Smooth muscle cell (in vitro differentiated cells): ENCODE measurements at regions not wholly inside any gene's neighbourhood (a gene's known extent, or its start where the extent isn't known, plus 50 kb on each side); places are given as distances from the start of the nearest gene placed in this dataset.

Experiments used
- DNase-seq: peaks from one replicate; lab custom pipeline; 2025; ENCODE audit not compliant: unreplicated experiment; lab: John Stamatoyannopoulos, UW
- H2AFZ ChIP-seq: fragments of 200-600 bp; sonication (generic); 2 replicates; pipeline ENCODE4 v1.6.0; 2016; ENCODE audit warnings: antibody characterized with exemption, low read depth, mild to moderate bottlenecking
- H3F3A ChIP-seq: fragments of 200-600 bp; sonication (generic); 2 replicates; pipeline ENCODE4 v1.6.0; 2017; ENCODE audit warnings: antibody characterized with exemption, low read depth
- H3K27ac ChIP-seq: fragments of 200-600 bp; sonication (generic); 2 replicates; pipeline ENCODE4 v1.5.1; 2016; ENCODE audit warnings: low read depth, mild to moderate bottlenecking
- H3K27me3 ChIP-seq: fragments of 200-600 bp; sonication (generic); 2 replicates; pipeline ENCODE4 v1.6.1; 2016; ENCODE audit warnings: low read depth, mild to moderate bottlenecking
- H3K36me3 ChIP-seq: fragments of 200-600 bp; sonication (generic); 2 replicates; pipeline ENCODE4 v1.5.1; 2016; ENCODE audit warnings: low read depth
- H3K4me1 ChIP-seq: fragments of 200-600 bp; sonication (generic); 2 replicates; pipeline ENCODE4 v1.5.1; 2016; ENCODE audit warnings: low read depth
- H3K4me2 ChIP-seq: fragments of 200-600 bp; sonication (generic); 2 replicates; pipeline ENCODE4 v1.6.0; 2016; ENCODE audit warnings: mild to moderate bottlenecking
- H3K4me3 ChIP-seq: fragments of 200-600 bp; sonication (generic); 2 replicates; pipeline ENCODE4 v1.5.1; 2016; ENCODE audit warnings: mild to moderate bottlenecking
- H3K79me2 ChIP-seq: fragments of 200-600 bp; sonication (generic); 2 replicates; pipeline ENCODE4 v1.6.0; 2016; ENCODE audit warnings: low read depth, mild to moderate bottlenecking
- H3K9ac ChIP-seq: fragments of 200-600 bp; sonication (generic); 2 replicates; pipeline ENCODE4 v1.6.0; 2016; ENCODE audit warnings: low read depth
- H3K9me3 ChIP-seq: fragments of 200-600 bp; sonication (generic); replicated peaks from 2 replicates; pipeline ENCODE4 v1.5.1; 2016; ENCODE audit warnings: low read depth
- H4K20me1 ChIP-seq: fragments of 200-600 bp; sonication (generic); 2 replicates; pipeline ENCODE4 v1.6.0; 2016; ENCODE audit warnings: low read depth
- WGBS: methylation state at CpG from one replicate; pipeline ENCODE4 v1.1.7; 2016; ENCODE audit warnings: low lambda C conversion rate; 5-methylcytosine and 5-hydroxymethylcytosine counted together
- TF ChIP-seq, protein P1 (sequence below): fragments of 200-600 bp; sonication (generic); IDR thresholded peaks from 2 replicates; pipeline ENCODE4 v1.5.1; 2017; ENCODE audit warnings: borderline replicate concordance, mild to moderate bottlenecking, antibody characterized with exemption; ENCODE audit not compliant: insufficient read depth, poor library complexity, severe bottlenecking

- 94% methylated on average over 5 of the region's 5 CpGs for WGBS
These were observed 1424.0 kb upstream of the CDH6 start for GRCh38 chr5:29769474-29769873.

GRCh38 chr5:29758986-29759421 is 1434.5 kb upstream of the CDH6 start:
- 42% methylated on average over 3 of the region's 3 CpGs for WGBS
- H3K27me3 ChIP-seq: no peaks in the 10 kb centered on the region

More at GRCh38 chr5:29769474-29769873, 1424.0 kb upstream of the CDH6 start:
- Histone ChIP-seq H3K4me1 (no peaks in the 10 kb centered on the region), H3K79me2 (no peaks in the 10 kb centered on the region), H3K4me2 (no peak overlapping the region), H3K4me3 (no peak overlapping the region), H3K9me3 (no peaks in the 10 kb centered on the region), H3K9ac (no peak overlapping the region), H4K20me1 (no peaks in the 10 kb centered on the region), H2AFZ (no peak overlapping the region), H3K27ac (no peak overlapping the region), H3K36me3 (no peaks in the 10 kb centered on the region), H3K27me3 (no peaks in the 10 kb centered on the region), H3F3A (no peaks in the 10 kb centered on the region)
- TF ChIP-seq, protein P1, sequence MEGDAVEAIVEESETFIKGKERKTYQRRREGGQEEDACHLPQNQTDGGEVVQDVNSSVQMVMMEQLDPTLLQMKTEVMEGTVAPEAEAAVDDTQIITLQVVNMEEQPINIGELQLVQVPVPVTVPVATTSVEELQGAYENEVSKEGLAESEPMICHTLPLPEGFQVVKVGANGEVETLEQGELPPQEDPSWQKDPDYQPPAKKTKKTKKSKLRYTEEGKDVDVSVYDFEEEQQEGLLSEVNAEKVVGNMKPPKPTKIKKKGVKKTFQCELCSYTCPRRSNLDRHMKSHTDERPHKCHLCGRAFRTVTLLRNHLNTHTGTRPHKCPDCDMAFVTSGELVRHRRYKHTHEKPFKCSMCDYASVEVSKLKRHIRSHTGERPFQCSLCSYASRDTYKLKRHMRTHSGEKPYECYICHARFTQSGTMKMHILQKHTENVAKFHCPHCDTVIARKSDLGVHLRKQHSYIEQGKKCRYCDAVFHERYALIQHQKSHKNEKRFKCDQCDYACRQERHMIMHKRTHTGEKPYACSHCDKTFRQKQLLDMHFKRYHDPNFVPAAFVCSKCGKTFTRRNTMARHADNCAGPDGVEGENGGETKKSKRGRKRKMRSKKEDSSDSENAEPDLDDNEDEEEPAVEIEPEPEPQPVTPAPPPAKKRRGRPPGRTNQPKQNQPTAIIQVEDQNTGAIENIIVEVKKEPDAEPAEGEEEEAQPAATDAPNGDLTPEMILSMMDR: no peak
- DNase-seq: no peak

DNA sequence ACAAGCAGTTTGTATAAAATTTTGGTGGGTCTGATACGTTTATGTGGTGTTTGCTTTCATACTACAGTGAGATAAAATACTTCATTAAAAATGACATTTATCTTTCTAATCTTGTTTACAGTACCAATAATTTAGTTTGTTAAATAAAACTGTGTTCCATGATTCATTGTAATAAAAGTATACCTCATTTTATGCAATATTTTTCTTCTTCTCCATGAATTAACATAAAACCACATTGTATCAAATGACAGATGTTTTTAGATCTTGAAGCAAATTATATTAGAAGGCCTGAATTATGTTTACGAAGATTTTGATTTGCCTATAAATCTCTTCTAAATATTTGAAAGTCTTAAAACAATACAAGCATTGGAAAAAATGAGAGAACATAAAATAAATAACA is 1443.0 kb upstream of the CDH6 start:
- Histone ChIP-seq H3K9ac (no peak overlapping the region), H3K27me3 (no peaks in the 10 kb centered on the region), H3K27ac (no peak overlapping the region), H3K4me1 (no peaks in the 10 kb centered on the region), H3K79me2 (no peaks in the 10 kb centered on the region), H3K36me3 (no peaks in the 10 kb centered on the region), H2AFZ (no peak overlapping the region), H3F3A (no peaks in the 10 kb centered on the region), H3K4me2 (no peak overlapping the region), H3K9me3 (no peaks in the 10 kb centered on the region), H3K4me3 (no peak overlapping the region), H4K20me1 (no peaks in the 10 kb centered on the region)
- TF ChIP-seq, protein P1: no peak
- DNase-seq: no peak
- WGBS: 79% methylated on average over 2 of the region's 2 CpGs

More at GRCh38 chr5:29758986-29759421, 1434.5 kb upstream of the CDH6 start:
- Histone ChIP-seq H3K4me1 (no peaks in the 10 kb centered on the region), H4K20me1 (no peaks in the 10 kb centered on the region), H3K4me2 (no peak overlapping the region), H3K36me3 (no peaks in the 10 kb centered on the region), H3K79me2 (no peaks in the 10 kb centered on the region), H3K27ac (no peak overlapping the region), H3K9me3 (no peaks in the 10 kb centered on the region), H3K4me3 (no peak overlapping the region), H3K9ac (no peak overlapping the region), H2AFZ (no peak overlapping the region), H3F3A (no peaks in the 10 kb centered on the region)
- TF ChIP-seq, protein P1: no peak
- no peak for DNase-seq

GRCh38 chr5:29744618-29745017 is 1448.9 kb upstream of the CDH6 start:
- H3K4me2 ChIP-seq: no peak overlapping the region
- no peaks in the 10 kb centered on the region for H3K36me3 ChIP-seq
- TF ChIP-seq, protein P1: no peak
- H3K4me1 ChIP-seq: no peaks in the 10 kb centered on the region
- H3K27me3 ChIP-seq: no peaks in the 10 kb centered on the region
- WGBS: 80% methylated on average over 3 of the region's 3 CpGs
- no peak overlapping the region for H3K27ac ChIP-seq
- no peak for DNase-seq
- no peak overlapping the region for H2AFZ ChIP-seq
- no peaks in the 10 kb centered on the region for H4K20me1 ChIP-seq
- no peaks in the 10 kb centered on the region for H3F3A ChIP-seq
- H3K79me2 ChIP-seq: no peaks in the 10 kb centered on the region
- no peaks in the 10 kb centered on the region for H3K9me3 ChIP-seq
- no peak overlapping the region for H3K9ac ChIP-seq
- no peak overlapping the region for H3K4me3 ChIP-seq
